ENCODE measurements at regions not wholly inside any gene's neighbourhood (a gene's known extent, or its start where the extent isn't known, plus 50 kb on each side); places are given as distances from the start of the nearest gene placed in this dataset.

DNA sequence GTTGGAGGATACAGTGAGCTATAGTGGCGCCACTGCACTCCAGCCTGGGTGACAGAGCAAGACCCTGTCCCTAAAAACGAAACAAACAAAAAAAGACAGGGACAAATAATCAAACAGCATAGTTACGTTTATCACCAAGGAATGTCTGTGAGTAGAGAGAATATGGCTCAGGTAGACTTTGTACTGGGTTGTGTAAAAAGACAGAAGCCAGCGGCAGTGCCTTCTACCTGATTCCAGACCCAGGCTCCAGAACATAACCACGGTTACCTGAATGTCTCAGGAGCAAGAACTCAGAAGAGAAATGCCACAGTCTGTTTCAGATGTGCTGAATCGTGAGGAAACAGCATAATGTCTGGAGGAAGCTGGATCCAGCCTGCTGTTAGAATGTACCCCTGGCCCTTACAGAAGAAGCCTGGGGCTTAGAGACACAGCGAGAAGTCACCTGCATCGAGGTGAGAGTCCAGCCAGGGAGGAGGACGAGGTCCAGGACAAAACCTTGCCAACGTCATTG is 60.9 kb upstream of the KAT6B start:
- Histone ChIP-seq H2AFZ (ENCODE audit: insufficient read depth, low read depth, low read length, poor library complexity, severe bottlenecking) (no peak overlapping the region), H3K9me3 (replicated peaks in 1 of 2; ENCODE audit: control insufficient read depth in 1 of 2, insufficient read depth in 1 of 2, low read length in 2 of 2) (no peaks in the 10 kb centered on the region), H3K9ac (ENCODE audit: insufficient read depth, low read length, poor library complexity, severe bottlenecking) (no peak overlapping the region), H3K27me3 (ENCODE audit: control insufficient read depth in 2 of 2, insufficient read depth in 2 of 2, low read length in 2 of 2) (no peaks in the 10 kb centered on the region), H4K20me1 (ENCODE audit: insufficient read depth, low read length) (no peaks in the 10 kb centered on the region), H3K79me2 (ENCODE audit: insufficient read depth, low read length) (no peaks in the 10 kb centered on the region), H3K4me1 (ENCODE audit: control insufficient read depth in 1 of 2, insufficient read depth in 2 of 2, low read length in 2 of 2) (no peaks in the 10 kb centered on the region), H3K27ac (ENCODE audit: low read depth in 1 of 2, low read length in 2 of 2) (no peak overlapping the region), H3K4me2 (replicated peaks; ENCODE audit: extremely low read depth, low read length, poor library complexity, severe bottlenecking) (no peak overlapping the region), H3K36me3 (replicated peaks in 1 of 2; ENCODE audit: control insufficient read depth in 1 of 2, insufficient read depth in 2 of 2, low read length in 2 of 2) (no peaks in the 10 kb centered on the region), H3K4me3 (replicated peaks in 1 of 3; ENCODE audit: low read depth in 2 of 3, low read length in 3 of 3) (no peak overlapping the region)
- no peak for DNase-seq
- TF ChIP-seq, protein P1, sequence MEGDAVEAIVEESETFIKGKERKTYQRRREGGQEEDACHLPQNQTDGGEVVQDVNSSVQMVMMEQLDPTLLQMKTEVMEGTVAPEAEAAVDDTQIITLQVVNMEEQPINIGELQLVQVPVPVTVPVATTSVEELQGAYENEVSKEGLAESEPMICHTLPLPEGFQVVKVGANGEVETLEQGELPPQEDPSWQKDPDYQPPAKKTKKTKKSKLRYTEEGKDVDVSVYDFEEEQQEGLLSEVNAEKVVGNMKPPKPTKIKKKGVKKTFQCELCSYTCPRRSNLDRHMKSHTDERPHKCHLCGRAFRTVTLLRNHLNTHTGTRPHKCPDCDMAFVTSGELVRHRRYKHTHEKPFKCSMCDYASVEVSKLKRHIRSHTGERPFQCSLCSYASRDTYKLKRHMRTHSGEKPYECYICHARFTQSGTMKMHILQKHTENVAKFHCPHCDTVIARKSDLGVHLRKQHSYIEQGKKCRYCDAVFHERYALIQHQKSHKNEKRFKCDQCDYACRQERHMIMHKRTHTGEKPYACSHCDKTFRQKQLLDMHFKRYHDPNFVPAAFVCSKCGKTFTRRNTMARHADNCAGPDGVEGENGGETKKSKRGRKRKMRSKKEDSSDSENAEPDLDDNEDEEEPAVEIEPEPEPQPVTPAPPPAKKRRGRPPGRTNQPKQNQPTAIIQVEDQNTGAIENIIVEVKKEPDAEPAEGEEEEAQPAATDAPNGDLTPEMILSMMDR (IDR thresholded peaks at IDR 0.05) = no peak
- Mint-ChIP-seq H3K27ac (no peak overlapping the region), H3K4me1 (no peaks in the 10 kb centered on the region), H3K27me3 (ENCODE audit: low read depth in 3 of 3) (peaks cover 0 to 3% (median 3%) of the 10 kb centered on the region in 3 donors), H3K9me3 (peaks cover 0 to 2% (median 0%) of the 10 kb centered on the region in 7 donors), H3K36me3 (no peaks in the 10 kb centered on the region), H3K4me3 (no peak overlapping the region)
- WGBS (ENCODE audit: insufficient coverage) = 78% methylated on average over 5 of the region's 10 CpGs
- intact Hi-C loops (cut with micrococcal nuclease) = no loop called here

DNA sequence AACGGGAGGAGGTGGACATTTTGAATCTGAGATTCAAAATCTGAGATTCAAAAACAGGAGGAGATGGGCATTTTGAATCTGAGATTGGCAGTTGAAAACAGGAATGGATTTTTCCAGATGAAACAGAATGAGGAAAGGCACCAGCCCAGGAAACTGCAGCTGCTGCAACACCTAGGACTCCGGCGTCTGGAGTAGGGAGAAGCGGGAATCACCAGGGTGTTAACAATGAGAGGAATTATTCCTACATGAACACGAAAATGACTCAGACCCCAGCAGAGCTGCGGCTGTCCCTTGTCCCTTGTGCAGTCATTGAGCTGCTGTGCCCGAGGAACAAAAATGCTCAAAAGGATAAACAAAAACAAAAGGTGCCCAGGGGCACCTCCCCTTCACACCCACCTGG is 59.9 kb upstream of the KAT6B start:
- no peaks in the 10 kb centered on the region for H3K36me3 Mint-ChIP-seq
- H3K9ac ChIP-seq (ENCODE audit: insufficient read depth, low read length, poor library complexity, severe bottlenecking) = no peak overlapping the region
- peaks cover 0 to 3% (median 3%) of the 10 kb centered on the region in 3 donors for H3K27me3 Mint-ChIP-seq (ENCODE audit: low read depth in 3 of 3)
- WGBS (ENCODE audit: insufficient coverage) = 81% methylated on average over 5 of the region's 7 CpGs
- no peaks in the 10 kb centered on the region for H3K36me3 ChIP-seq (replicated peaks in 1 of 2; ENCODE audit: control insufficient read depth in 1 of 2, insufficient read depth in 2 of 2, low read length in 2 of 2)
- no peak overlapping the region for H2AFZ ChIP-seq (ENCODE audit: insufficient read depth, low read depth, low read length, poor library complexity, severe bottlenecking)
- no peak overlapping the region for H3K27ac ChIP-seq (ENCODE audit: low read depth in 1 of 2, low read length in 2 of 2)
- H3K9me3 ChIP-seq (replicated peaks in 1 of 2; ENCODE audit: control insufficient read depth in 1 of 2, insufficient read depth in 1 of 2, low read length in 2 of 2) = no peaks in the 10 kb centered on the region
- intact Hi-C loops (cut with micrococcal nuclease) = no loop called here
- no peak for DNase-seq
- H3K27ac Mint-ChIP-seq = no peak overlapping the region
- H4K20me1 ChIP-seq (ENCODE audit: insufficient read depth, low read length) = no peaks in the 10 kb centered on the region
- H3K4me2 ChIP-seq (replicated peaks; ENCODE audit: extremely low read depth, low read length, poor library complexity, severe bottlenecking) = no peak overlapping the region
- H3K4me1 Mint-ChIP-seq = peaks cover 1% of the 10 kb centered on the region
- peaks cover 0 to 2% (median 0%) of the 10 kb centered on the region in 7 donors for H3K9me3 Mint-ChIP-seq
- no peak overlapping the region for H3K4me3 Mint-ChIP-seq
- no peaks in the 10 kb centered on the region for H3K4me1 ChIP-seq (ENCODE audit: control insufficient read depth in 1 of 2, insufficient read depth in 2 of 2, low read length in 2 of 2)
- no peaks in the 10 kb centered on the region for H3K79me2 ChIP-seq (ENCODE audit: insufficient read depth, low read length)
- H3K4me3 ChIP-seq (replicated peaks in 1 of 3; ENCODE audit: low read depth in 2 of 3, low read length in 3 of 3) = no peak overlapping the region
- TF ChIP-seq, protein P1 (IDR thresholded peaks at IDR 0.05) = no peak
- H3K27me3 ChIP-seq (ENCODE audit: control insufficient read depth in 2 of 2, insufficient read depth in 2 of 2, low read length in 2 of 2) = no peaks in the 10 kb centered on the region

Data from CD14-positive monocyte (primary cell).